Mesenchymal stem cell (in vitro differentiated cells and primary cell): ENCODE measurements at regions not wholly inside any gene's neighbourhood (a gene's known extent, or its start where the extent isn't known, plus 50 kb on each side); places are given as distances from the start of the nearest gene placed in this dataset.

Source experiments
- DNase-seq: peaks from one replicate; pipeline ENCODE4 v3.0.0-alpha.2; 2013
- H2AFZ ChIP-seq: one replicate; pipeline ENCODE4 v1.6.1; 2013; ENCODE audit warnings: low read depth, mild to moderate bottlenecking, control low read depth, inconsistent platforms, low read length, moderate library complexity
- H2AK5ac ChIP-seq: 2 replicates; pipeline ENCODE4 v1.6.1; 2013; ENCODE audit warnings: low read length, moderate library complexity, mild to moderate bottlenecking, inconsistent platforms; ENCODE audit not compliant: severe bottlenecking
- H2BK120ac ChIP-seq: one replicate; pipeline ENCODE4 v1.6.1; 2013; ENCODE audit warnings: low read depth, mild to moderate bottlenecking, inconsistent platforms, low read length, moderate library complexity
- H2BK12ac ChIP-seq, 2 experiments: one replicate each; pipeline ENCODE4 v1.6.1; 2013; ENCODE audit warnings: inconsistent platforms in 2 of 2, low read length in 2 of 2, mild to moderate bottlenecking in 2 of 2, moderate library complexity in 2 of 2, control low read depth in 1 of 2
- H2BK15ac ChIP-seq: one replicate; pipeline ENCODE4 v1.6.1; 2013; ENCODE audit warnings: mild to moderate bottlenecking, low read depth, inconsistent platforms; ENCODE audit not compliant: poor library complexity, severe bottlenecking
- H2BK5ac ChIP-seq: 2 replicates; pipeline ENCODE4 v1.6.1; 2013; ENCODE audit warnings: low read depth, mild to moderate bottlenecking, low read length, control low read depth, inconsistent platforms; ENCODE audit not compliant: poor library complexity, severe bottlenecking
- H3K14ac ChIP-seq, 2 experiments: one replicate each; pipeline ENCODE4 v1.6.1; 2013; ENCODE audit warnings: inconsistent platforms in 2 of 2, low read length in 2 of 2, control low read depth in 1 of 2, mild to moderate bottlenecking in 1 of 2, moderate library complexity in 1 of 2
- H3K18ac ChIP-seq, 2 experiments: one replicate each; pipeline ENCODE4 v1.6.1; 2013; ENCODE audit warnings: inconsistent platforms in 2 of 2, low read length in 2 of 2, control low read depth in 1 of 2, low read depth in 1 of 2, mild to moderate bottlenecking in 1 of 2
- H3K23ac ChIP-seq, 2 experiments: one replicate each; pipeline ENCODE4 v1.6.1; 2013; ENCODE audit warnings: inconsistent platforms in 2 of 2, low read length in 2 of 2, mild to moderate bottlenecking in 2 of 2, moderate library complexity in 2 of 2, control low read depth in 1 of 2
- H3K27ac ChIP-seq: 2 replicates; pipeline ENCODE4 v1.5.1; 2013; ENCODE audit warnings: mild to moderate bottlenecking, moderate library complexity, low read length, control low read depth, inconsistent platforms; ENCODE audit not compliant: poor library complexity, severe bottlenecking
- H3K27me3 ChIP-seq, 2 experiments: 2 replicates each; pipeline versions ENCODE4 v1.6.1 to v1.7.0; 2013; ENCODE audit warnings: low read length in 2 of 2, mild to moderate bottlenecking in 2 of 2, moderate library complexity in 2 of 2, control low read depth in 1 of 2, inconsistent platforms in 1 of 2; ENCODE audit not compliant: control insufficient read depth in 1 of 2, insufficient read depth in 1 of 2
- H3K36me3 ChIP-seq, 2 experiments: 2 replicates each; pipeline versions ENCODE4 v1.6.1 to v1.7.0; 2013; ENCODE audit warnings: low read length in 2 of 2, control low read depth in 1 of 2, inconsistent platforms in 1 of 2, low read depth in 1 of 2, mild to moderate bottlenecking in 1 of 2; ENCODE audit not compliant: insufficient read depth in 2 of 2, control insufficient read depth in 1 of 2
- H3K4ac ChIP-seq, 2 experiments: one replicate each; pipeline ENCODE4 v1.6.1; 2013; ENCODE audit warnings: inconsistent platforms in 2 of 2, low read length in 2 of 2, mild to moderate bottlenecking in 2 of 2, moderate library complexity in 2 of 2, control low read depth in 1 of 2, low read depth in 1 of 2
- H3K4me1 ChIP-seq: 2 replicates; pipeline ENCODE4 v1.6.1; 2013; ENCODE audit warnings: low read depth, low read length, control low read depth; ENCODE audit not compliant: control insufficient read depth, insufficient read depth
- H3K4me2 ChIP-seq: 2 replicates; pipeline ENCODE4 v1.6.1; 2013; ENCODE audit warnings: low read length, mild to moderate bottlenecking, inconsistent platforms; ENCODE audit not compliant: poor library complexity, severe bottlenecking
- H3K4me3 ChIP-seq, 2 experiments: 2 replicates each; pipeline versions ENCODE4 v1.5.1 to v1.7.0; 2013; ENCODE audit warnings: low read length in 2 of 2, mild to moderate bottlenecking in 2 of 2, control low read depth in 1 of 2, low read depth in 1 of 2; ENCODE audit not compliant: insufficient read depth in 1 of 2
- H3K79me1 ChIP-seq: replicated peaks from 2 replicates; pipeline ENCODE4 v1.6.1; 2013; ENCODE audit warnings: mild to moderate bottlenecking, control low read depth, low read length, inconsistent platforms; ENCODE audit not compliant: poor library complexity, severe bottlenecking
- H3K9ac ChIP-seq: 2 replicates; pipeline ENCODE4 v1.7.0; 2013; ENCODE audit warnings: mild to moderate bottlenecking, low read length, moderate library complexity
- H3K9me3 ChIP-seq: 2 replicates; pipeline ENCODE4 v1.7.0; 2013; ENCODE audit warnings: mild to moderate bottlenecking, low read length; ENCODE audit not compliant: control insufficient read depth
- H4K8ac ChIP-seq: one replicate; pipeline ENCODE4 v1.6.1; 2013; ENCODE audit warnings: inconsistent platforms, mild to moderate bottlenecking, low read length, moderate library complexity
- H4K91ac ChIP-seq: one replicate; pipeline ENCODE4 v1.6.1; 2013; ENCODE audit warnings: mild to moderate bottlenecking, low read length, inconsistent platforms
- whole genome bisulfite sequencing: methylation state at CpG from one replicate; pipeline ENCODE4 v1.1.7; 2013; ENCODE audit warnings: mixed read lengths; 5-methylcytosine and 5-hydroxymethylcytosine counted together

DNA sequence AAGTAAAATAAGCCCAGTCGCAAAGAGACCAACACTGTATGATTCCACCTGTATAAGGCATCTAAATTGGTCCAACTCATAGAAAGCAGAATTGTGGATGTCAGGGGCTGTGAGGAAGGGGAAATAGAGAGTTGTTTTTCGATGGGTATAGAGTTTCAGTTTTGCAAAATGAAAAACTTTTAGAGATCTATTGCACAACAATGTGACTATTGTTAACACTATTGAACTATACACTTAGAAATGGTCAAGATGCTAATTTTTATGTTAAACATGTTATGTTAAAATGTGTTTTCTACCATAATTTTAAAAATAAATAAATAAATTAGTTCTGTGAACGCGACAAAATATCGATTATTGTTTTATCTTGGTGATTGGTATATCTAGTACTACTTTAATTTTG lies 192.4 kb downstream of the PTGER3 start:
- H3K23ac ChIP-seq: no peak overlapping the region
- H2AK5ac ChIP-seq: no peak overlapping the region
- WGBS: no CpG with 5 or more reads among the region's 5 CpGs
- no peak overlapping the region for H2AFZ ChIP-seq
- no peak overlapping the region for H4K91ac ChIP-seq
- no peak for DNase-seq
- H3K79me1 ChIP-seq: no peaks in the 10 kb centered on the region
- no peak overlapping the region for H3K9ac ChIP-seq
- H2BK5ac ChIP-seq: no peak overlapping the region
- H2BK15ac ChIP-seq: no peak overlapping the region
- no peak overlapping the region for H3K27ac ChIP-seq
- no peaks in the 10 kb centered on the region for H3K27me3 ChIP-seq
- H2BK120ac ChIP-seq: no peak overlapping the region
- H3K18ac ChIP-seq: no peak overlapping the region
- no peak overlapping the region for H3K4ac ChIP-seq
- H3K4me2 ChIP-seq: no peak overlapping the region
- no peak overlapping the region for H4K8ac ChIP-seq
- no peak overlapping the region for H3K14ac ChIP-seq
- H3K4me1 ChIP-seq: no peaks in the 10 kb centered on the region
- no peaks in the 10 kb centered on the region for H3K36me3 ChIP-seq
- peaks cover 7% of the 10 kb centered on the region for H3K9me3 ChIP-seq
- H2BK12ac ChIP-seq: no peak overlapping the region
- H3K4me3 ChIP-seq: no peak overlapping the region

GRCh38 chr1:70856201-70856600 lies 191.4 kb downstream of the PTGER3 start:
- Histone ChIP-seq H4K8ac (no peak overlapping the region), H2BK5ac (no peak overlapping the region), H3K9ac (no peak overlapping the region), H3K4me1 (no peaks in the 10 kb centered on the region), H3K14ac (no peak overlapping the region), H3K23ac (no peak overlapping the region), H3K27me3 (no peaks in the 10 kb centered on the region), H3K79me1 (no peaks in the 10 kb centered on the region), H3K4ac (no peak overlapping the region), H3K18ac (no peak overlapping the region), H3K4me3 (no peak overlapping the region), H2BK12ac (no peak overlapping the region), H3K9me3 (peaks cover 7% of the 10 kb centered on the region), H3K36me3 (no peaks in the 10 kb centered on the region), H2AFZ (no peak overlapping the region), H2BK15ac (no peak overlapping the region), H3K4me2 (no peak overlapping the region), H2BK120ac (no peak overlapping the region), H4K91ac (no peak overlapping the region), H3K27ac (no peak overlapping the region), H2AK5ac (no peak overlapping the region)
- no peak for DNase-seq
- WGBS: 90% methylated on average over 2 of the region's 2 CpGs

GRCh38 chr1:70863239-70863638 lies 184.4 kb downstream of the PTGER3 start:
- H3K14ac ChIP-seq: no peak overlapping the region
- H4K8ac ChIP-seq: no peak overlapping the region
- peak overlapping the region; percentile 77 for H3K9ac ChIP-seq
- H3K4me3 ChIP-seq: peak overlapping the region in 1 of 2 experiments; percentile 8
- H3K23ac ChIP-seq: no peak overlapping the region
- H2BK15ac ChIP-seq: no peak overlapping the region
- no peaks in the 10 kb centered on the region for H3K27me3 ChIP-seq
- no peaks in the 10 kb centered on the region for H3K4me1 ChIP-seq
- no peak overlapping the region for H2BK5ac ChIP-seq
- WGBS: 20% methylated on average over 1 of the region's 1 CpG
- H2BK120ac ChIP-seq: no peak overlapping the region
- H3K9me3 ChIP-seq: no peaks in the 10 kb centered on the region
- H3K18ac ChIP-seq: no peak overlapping the region
- H3K27ac ChIP-seq: no peak overlapping the region
- H2AFZ ChIP-seq: no peak overlapping the region
- no peaks in the 10 kb centered on the region for H3K79me1 ChIP-seq
- no peak for DNase-seq
- H3K4me2 ChIP-seq: no peak overlapping the region
- no peak overlapping the region for H2AK5ac ChIP-seq
- no peak overlapping the region for H2BK12ac ChIP-seq
- no peak overlapping the region for H4K91ac ChIP-seq
- H3K4ac ChIP-seq: no peak overlapping the region
- no peaks in the 10 kb centered on the region for H3K36me3 ChIP-seq

DNA sequence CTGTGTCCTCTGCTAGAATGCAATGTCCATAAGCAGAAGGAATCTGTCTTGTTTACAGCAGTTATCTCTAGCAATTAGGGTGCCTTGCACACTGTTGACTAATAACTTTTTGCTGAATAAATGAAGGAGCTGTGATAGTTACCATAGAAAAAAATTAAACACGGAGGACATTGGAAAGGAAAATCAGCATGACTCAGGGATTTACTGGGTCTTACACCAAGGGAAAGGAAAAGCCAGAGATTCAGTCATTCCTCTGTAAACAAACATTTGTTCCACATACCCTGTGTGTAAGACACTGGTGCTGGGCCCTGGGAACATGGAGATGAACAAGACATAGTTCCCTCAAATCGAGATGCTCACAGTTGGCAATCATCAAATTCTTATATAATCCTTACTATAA lies 183.3 kb downstream of the PTGER3 start:
- 51% methylated on average over 2 of the region's 2 CpGs for WGBS
- H3K23ac ChIP-seq: no peak overlapping the region
- H3K14ac ChIP-seq: no peak overlapping the region
- H4K91ac ChIP-seq: no peak overlapping the region
- H3K27me3 ChIP-seq: no peaks in the 10 kb centered on the region
- no peak overlapping the region for H3K4me3 ChIP-seq
- H2BK120ac ChIP-seq: no peak overlapping the region
- H2BK12ac ChIP-seq: no peak overlapping the region
- no peak overlapping the region for H2BK5ac ChIP-seq
- H3K4me1 ChIP-seq: no peaks in the 10 kb centered on the region
- no peak overlapping the region for H3K4ac ChIP-seq
- DNase-seq: peak; percentile 12
- H3K18ac ChIP-seq: no peak overlapping the region
- no peaks in the 10 kb centered on the region for H3K79me1 ChIP-seq
- no peak overlapping the region for H2BK15ac ChIP-seq
- no peak overlapping the region for H3K4me2 ChIP-seq
- no peak overlapping the region for H4K8ac ChIP-seq
- H3K36me3 ChIP-seq: no peaks in the 10 kb centered on the region
- H3K9me3 ChIP-seq: no peaks in the 10 kb centered on the region
- no peak overlapping the region for H2AFZ ChIP-seq
- H3K9ac ChIP-seq: peak overlapping the region; percentile 77
- no peak overlapping the region for H2AK5ac ChIP-seq
- no peak overlapping the region for H3K27ac ChIP-seq
